GM18873 (cell line): ENCODE measurements at regions not wholly inside any gene's neighbourhood (a gene's known extent, or its start where the extent isn't known, plus 50 kb on each side); places are given as distances from the start of the nearest gene placed in this dataset.
"Not testable (repeated sequence)": the region's sequence is repeated elsewhere in the genome, so short reads cannot be mapped to it uniquely, and the experiment has no call there.

Experiments used
- ATAC-seq: cut with Tn5 transposase; IDR thresholded peaks from one replicate; pipeline ENCODE4 v1.9.1; 2021; ENCODE audit warnings: mild to moderate bottlenecking, moderate library complexity, moderate number of reproducible peaks; ENCODE audit not compliant: unreplicated experiment, low FRiP score

DNA sequence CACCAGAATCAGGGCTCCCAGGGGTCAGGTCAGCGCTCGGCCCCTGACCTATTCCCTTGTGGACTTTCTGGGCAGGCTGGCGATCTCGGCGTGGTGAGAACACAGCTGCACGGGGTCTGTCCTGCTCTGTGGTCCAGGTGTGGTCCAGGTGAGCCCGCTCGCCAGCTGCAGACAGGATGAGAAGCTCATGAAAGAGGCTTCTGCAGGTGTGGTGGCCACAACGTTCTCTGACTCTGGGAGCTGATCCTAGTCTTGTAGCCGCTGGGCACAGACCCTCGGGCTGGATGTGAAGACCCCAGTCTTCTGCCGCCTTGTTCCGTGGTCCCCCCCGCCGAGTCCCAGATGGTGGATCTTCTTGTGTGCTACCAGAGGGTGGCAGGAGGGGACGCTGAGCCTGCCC lies 129.7 kb downstream of the RTP5 start:
- no peak for ATAC-seq

DNA sequence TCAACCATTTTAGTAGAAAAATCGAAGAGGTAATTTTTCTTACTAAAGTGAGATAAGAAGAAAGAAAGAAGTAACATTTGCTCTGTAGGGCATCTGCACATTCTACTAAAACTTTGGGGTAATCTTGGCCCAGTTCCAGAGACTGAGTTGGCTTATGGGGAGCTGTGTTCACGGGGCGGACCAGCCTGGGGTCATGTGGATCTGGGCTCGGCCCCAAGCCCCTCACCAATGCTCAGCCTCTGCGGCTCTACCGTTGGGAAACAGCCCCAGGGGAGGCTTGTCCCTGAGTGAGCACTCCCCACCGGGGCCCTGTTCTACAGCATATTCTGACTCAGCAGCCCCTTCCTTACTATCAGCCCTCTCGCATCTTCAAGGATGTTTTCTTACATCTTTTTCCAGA lies 132.3 kb downstream of the RTP5 start:
- ATAC-seq = no peak

DNA sequence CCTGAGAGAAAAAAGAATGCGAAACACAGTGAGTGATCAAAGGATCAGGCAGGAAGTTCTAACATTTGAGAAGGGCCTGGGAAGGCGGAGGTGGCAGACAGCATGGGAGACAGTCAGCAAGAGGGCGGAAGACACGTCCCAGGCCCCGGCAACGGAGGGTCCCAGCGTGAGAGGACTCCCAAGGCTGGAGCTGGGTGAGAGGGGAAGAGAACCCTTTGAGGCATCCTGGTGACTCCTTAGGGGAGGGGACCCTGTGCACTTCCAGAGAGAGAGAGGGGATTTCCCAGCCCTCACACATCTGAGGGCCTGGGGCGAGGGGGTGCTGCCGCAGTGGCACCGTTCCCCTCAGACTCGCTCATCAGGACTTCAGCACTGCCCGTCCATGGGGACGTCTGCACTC lies 133.4 kb downstream of the RTP5 start:
- no peak for ATAC-seq

DNA sequence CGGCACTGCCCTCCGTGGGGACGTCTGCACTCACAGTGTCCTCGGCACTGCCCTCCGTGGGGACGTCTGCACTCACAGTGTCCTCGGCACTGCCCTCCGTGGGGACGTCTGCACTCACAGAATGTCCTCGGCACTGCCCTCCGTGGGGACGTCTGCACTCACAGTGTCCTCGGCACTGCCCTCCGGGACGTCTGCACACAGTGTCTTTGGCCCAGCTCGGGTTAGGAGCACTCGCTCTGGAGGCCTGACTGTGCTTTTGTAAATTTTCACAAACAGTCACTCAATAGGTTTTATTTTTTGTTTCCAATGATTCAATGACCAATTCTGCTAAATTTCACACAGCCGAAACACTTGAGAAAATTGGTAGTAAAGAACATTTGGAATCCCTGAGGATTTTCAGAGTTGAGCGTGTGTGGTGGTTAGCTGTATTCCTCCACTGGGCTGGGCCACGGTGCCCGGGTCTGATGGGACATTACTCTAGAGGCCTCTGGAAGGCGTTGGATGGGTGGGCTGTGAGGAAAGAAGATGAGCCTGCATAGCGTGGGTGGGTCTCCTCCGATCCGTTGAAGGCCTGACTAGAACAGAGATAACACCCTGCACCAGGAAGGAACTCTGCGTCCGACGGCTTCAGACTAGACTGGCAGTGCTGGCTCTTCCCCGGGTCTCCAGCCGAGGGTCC lies 134.8 kb downstream of the RTP5 start:
- no peak for ATAC-seq

DNA sequence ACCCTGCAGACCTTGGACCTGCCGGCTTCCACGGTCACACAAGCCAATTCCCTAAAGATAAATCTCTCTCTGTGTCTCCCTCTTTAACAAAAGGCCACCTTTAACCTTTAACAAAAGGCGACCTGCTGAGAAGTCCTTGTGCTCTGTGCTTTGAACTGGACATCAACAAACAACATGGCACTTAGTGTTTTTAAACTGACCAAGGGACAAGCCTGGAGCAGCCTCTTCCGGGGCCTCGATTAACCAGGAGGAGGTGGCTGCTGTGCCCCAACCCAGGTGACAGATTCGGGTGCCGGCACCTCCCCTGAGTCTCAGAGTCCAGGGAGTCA lies 135.3 kb downstream of the RTP5 start:
- no peak for ATAC-seq

DNA sequence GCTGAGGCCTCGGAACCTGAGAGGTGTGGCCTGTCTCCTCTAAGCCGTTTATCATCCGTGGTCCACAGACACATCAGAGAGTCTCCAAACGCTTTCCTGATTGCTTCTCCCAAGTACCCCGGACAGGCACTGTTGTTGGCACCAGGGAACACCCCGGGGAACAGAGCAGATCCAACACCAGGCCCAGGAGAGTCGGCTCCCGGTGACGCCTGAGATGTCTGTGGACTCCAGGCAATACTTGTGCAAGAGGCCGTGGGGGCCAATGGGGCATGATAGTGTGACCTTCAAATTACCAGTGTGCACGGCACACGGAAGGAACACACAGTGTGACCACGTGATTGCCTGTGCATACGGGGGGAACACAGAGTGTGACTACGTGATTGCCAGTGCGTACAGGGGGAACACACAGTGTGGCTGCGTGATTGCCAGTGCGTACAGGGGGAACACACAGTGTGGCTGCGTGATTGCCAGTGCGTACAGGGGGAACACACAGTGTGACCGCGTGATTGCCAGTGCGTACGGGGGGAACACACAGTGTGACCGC lies 136.6 kb downstream of the RTP5 start:
- not testable (repeated sequence) for ATAC-seq

DNA sequence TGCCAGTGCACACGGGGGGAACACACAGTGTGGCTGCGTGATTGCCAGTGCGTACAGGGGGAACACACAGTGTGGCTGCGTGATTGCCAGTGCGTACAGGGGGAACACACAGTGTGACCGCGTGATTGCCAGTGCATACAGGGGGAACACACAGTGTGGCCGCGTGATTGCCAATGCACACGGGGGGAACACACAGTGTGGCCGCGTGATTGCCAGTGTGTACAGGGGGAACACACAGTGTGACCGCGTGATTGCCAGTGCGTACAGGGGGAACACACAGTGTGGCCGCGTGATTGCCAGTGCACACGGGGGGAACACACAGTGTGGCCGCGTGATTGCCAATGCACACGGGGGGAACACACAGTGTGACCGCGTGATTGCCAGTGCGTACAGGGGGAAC lies 139.4 kb downstream of the RTP5 start:
- not testable (repeated sequence) for ATAC-seq

DNA sequence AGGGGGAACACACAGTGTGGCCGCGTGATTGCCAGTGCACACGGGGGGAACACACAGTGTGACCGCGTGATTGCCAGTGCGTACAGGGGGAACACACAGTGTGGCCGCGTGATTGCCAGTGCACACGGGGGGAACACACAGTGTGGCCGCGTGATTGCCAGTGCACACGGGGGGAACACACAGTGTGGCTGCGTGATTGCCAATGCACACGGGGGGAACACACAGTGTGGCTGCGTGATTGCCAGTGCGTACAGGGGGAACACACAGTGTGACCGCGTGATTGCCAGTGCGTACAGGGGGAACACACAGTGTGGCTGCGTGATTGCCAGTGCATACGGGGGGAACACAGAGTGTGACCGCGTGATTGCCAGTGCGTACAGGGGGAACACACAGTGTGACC lies 140.3 kb downstream of the RTP5 start:
- not testable (repeated sequence) for ATAC-seq

DNA sequence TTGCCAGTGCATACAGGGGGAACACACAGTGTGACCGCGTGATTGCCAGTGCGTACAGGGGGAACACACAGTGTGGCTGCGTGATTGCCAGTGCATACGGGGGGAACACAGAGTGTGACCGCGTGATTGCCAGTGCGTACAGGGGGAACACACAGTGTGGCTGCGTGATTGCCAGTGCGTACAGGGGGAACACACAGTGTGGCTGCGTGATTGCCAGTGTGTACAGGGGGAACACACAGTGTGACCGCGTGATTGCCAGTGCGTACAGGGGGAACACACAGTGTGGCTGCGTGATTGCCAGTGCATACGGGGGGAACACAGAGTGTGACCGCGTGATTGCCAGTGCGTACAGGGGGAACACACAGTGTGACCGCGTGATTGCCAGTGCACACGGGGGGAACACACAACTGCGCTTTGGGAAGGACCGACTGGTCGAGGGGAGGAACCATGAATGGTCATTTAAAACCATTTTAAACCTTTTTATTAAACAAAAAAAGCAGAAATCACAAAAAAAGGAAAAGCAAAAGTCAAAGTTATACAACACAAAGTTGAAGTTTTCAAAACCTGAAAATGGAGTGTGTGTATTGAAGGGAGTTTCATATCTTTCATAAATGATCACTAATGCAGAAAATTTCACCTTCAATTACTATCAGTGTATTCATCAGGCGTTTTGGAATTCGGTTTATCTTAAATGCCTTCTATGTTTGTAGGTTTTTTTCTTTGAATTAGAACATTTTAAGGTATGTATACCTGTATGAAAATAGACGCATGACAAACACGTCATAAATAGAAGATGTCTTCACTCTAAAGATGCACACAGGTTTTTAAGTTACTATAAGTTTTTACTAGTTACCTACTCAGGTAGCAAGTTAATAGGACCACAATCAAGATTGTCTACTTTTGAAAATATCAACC lies 141.0 kb downstream of the RTP5 start:
- not testable (repeated sequence) for ATAC-seq

DNA sequence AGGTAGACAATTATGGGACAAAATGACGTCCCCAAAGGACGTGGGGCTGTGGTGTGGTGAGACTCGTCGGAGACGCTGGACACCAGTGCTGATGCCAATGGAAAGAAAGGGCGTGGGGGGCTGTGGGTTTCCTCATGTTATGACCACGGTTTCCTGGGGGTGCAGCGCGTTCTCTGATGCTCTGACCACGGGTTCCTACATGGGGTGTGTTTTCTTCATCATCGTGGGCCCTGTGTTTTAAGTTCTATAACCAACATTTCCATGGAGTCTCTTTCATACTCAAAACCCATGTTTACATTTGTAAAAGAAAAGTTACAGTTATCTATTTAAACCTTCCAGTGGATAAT lies 141.6 kb downstream of the RTP5 start:
- no peak for ATAC-seq

DNA sequence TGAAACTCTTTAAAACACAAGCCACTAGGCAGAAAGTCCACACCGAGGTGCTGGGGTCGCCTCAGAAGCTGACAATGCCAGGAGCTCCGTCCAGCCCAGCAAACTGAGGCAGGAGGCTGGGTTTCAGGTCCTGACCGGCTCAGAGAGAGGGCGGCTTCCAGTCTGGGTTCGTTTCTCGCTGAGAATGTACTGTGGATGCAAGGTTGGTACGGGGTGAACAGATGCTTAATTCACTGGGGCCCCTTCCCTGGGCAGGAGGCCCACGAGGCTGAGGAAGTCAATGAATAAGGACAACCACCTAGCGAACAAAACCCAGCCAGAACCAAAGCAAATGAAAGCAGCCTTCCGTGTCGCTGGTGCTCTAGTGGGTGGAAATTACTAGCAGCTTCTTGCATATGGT lies 142.0 kb downstream of the RTP5 start:
- ATAC-seq = no peak

DNA sequence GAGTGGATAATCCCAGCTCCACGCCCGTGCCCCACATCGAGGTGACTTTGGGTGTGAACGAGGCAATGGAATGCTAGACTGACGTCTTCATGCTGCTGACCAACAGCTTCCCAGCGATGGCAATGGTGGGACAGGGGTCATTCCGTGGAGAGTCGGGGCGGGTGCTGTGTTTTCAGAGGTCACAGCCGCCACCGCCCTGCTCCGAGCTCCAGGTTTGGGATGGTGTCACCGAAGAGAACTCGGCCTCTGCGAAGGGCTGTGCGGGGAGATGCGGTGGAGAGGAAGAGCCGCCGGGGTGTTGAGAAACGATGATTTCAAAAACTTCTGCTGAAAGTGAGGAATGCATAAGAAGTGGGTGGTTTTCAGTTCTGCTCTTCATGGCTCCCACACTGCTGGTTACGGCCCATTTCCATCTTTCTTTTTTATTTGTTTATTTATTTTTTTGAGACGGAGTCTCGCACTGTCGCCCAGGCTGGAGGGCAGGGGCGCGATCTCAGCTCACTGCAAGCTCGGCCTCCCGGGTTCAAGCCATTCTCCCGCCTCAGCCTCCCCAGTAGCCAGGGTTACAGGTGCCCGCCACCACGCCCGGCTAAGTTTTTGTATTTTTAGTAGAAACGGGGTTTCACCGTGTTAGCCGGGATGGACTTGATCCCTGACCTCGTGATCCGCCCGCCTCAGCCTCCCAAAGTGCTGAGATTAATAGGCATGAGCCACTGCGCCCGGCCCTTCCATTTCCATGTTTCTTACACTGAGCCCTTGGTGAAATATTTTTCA lies 142.6 kb downstream of the RTP5 start:
- no peak for ATAC-seq

DNA sequence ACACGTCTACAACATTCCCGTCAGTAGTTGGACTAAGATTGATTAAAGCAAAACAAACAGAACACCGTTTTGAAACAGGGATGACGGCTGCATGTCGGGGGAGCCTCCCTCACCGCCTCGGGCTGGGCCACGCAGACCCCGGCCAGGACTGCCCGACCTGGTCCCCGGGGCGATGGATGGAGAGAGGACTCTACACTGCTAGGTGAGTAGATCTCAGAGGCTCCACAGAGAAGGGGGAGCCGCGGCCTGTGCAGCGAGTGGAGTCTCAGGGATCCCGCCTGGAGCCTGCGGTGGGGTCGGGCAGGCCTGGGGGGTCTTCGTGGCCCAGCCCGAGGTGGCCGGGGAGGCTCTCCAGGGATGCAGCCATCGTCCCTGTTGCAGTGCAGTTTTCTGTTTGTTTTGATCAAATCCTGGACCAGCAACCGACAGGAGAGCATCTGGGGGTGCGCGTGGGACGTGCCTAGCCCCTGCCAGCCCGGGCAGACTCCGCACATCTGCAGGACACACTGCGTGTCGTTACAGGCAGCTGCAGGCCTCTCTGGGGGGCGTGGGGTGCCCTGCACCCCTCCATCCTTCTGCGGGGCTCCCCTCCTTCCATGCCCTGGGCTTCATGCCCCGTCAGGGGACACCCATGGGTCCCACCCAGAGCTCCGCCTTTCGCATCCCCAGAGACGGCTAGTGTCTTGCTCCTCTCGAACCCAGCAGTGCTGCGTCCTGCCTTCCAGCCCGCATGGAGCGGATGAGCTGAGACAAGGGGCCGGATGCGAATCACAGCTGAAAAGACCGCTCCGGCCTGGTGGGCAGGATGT lies 143.6 kb downstream of the RTP5 start:
- no peak for ATAC-seq

DNA sequence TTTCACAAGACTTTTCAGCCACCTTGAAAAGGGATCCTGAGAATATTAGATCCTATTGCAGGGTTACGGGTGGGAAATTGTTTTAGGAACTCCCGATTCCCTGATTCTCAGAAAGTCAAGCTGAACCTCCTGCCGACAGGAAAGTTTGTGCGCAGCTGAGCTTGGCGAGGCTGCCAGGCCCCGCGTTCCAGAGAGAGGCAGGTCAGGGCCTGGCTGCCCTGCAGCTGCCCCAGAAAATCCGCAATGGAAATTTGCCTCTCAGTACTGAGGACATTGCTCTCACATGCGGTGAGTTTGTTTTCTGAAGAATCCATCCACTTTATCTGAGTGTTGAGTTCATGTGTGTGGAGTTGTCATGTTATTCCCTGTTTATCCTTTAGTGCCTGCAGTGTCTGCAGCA lies 144.2 kb downstream of the RTP5 start:
- no peak for ATAC-seq

DNA sequence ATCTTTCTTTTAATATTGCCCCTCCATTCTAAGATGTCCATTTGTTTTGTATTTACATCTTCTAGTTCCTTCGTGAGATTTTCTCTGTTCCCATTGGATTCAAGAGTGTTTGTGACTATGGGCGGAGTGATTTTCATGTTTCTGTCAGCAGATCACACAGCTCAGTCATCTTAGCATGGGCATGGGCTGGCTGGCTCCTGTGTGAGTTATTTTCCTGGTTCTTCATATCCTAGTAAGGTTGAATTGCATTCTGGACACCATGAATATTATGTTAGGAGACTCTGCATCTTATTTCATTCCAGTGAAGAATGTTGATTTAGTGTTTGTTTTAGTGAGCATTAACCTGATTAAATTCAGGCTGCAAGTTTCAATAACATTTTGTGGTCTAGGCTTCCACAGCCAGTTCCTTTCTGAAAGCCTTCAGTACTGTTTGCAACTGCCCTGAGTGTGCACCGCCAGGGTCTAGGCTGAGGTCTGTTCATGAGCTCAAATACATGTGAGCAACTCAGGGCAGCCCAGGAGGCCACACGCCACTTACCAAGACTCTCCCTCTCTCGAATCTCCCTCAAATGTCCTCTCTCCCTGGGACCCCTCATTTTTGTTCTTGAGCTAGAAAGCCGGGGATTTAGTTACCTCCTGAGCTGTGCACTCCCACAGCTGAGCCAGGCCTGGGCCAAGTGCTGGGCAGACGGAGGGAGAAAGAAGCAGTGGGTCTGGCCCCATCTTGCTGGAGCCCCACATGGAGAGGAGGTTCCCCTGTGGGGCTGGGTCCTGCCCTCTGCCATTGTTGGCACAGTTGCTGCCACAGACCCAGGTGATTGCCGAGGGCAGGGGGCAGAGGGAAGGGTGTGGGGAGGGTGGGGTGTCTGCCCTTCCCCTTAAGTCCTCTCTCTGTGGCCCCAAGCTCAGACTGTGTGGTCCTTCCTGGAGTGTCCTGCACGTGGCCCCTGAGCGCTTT lies 145.9 kb downstream of the RTP5 start:
- no peak for ATAC-seq

DNA sequence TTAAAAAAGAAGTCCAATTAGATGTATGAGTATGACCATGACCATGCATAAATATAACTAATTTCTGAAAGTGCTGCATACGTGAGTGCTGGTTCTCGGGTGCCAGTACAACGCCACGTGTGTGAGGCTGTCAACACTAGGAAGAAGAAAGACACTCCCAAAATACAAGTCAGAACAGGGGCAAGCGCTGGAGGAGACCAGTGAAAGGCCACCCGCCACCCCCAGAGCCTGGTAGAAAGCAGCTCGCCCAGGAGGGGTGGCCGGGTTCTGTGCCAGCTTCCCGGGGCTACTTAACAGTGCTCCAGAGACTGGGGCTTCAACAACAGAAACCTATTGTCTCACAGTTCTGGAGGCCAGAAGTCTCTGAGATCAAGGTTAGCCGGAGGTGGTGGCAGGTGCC lies 147.6 kb downstream of the RTP5 start:
- ATAC-seq = no peak

DNA sequence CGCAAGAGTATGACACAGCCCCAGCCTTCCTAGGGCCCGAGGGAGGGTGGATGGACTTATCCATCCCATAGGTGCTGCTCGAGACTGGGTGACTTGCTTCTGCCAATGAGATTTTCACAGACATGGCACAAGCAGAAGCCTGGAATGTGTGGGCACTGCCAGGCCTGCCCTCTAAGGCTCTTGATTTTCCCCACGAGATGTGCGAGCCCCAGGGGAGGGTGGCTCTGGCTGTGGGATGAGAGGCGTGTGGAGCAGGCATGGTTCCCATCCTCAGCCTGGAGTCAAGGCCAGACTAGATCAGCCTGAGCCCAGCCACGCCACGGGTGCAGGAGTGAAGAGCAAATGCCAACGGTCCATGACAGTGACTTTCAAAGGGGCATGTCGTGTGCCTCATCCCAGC lies 148.9 kb downstream of the RTP5 start:
- not testable (repeated sequence) for ATAC-seq

DNA sequence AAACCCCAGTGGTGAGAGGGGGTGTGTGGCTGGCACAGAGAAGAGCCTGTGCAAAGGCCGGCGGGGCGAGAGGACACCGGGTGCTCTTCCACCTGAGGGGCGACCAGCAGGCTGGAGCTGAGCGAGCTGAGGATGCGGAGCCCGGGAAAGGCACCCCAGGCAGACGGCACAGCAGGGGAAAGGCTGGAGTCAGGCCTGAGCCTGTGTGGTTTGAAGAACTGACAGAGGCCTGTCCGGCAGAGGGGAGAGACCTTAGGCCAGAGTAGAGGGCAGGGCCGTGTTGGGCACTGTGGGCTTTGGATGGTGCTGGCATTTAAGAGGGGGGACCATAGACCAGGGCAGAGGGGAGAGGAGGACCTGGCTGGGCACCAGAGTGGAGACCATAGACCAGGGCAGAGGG lies 149.8 kb downstream of the RTP5 start:
- ATAC-seq = no peak
